Loucy (cell line): ENCODE measurements at regions not wholly inside any gene's neighbourhood (a gene's known extent, or its start where the extent isn't known, plus 50 kb on each side); places are given as distances from the start of the nearest gene placed in this dataset.

Source experiments
- CTCF ChIP-seq: fragments of 200-600 bp; sonication (generic); conservative IDR thresholded peaks from 2 replicates; pipeline ENCODE4 v1.5.1; 2014; ENCODE audit warnings: mild to moderate bottlenecking, antibody characterized with exemption, low read length
- EZH2phosphoT487 ChIP-seq: fragments of 200-600 bp; IDR thresholded peaks from 2 replicates; pipeline ENCODE4 v1.6.1; 2018; ENCODE audit warnings: antibody characterized with exemption, mild to moderate bottlenecking, moderate library complexity, borderline replicate concordance

GRCh38 chr13:111042661-111043226 is 72.4 kb upstream of the ARHGEF7 start:
- TF ChIP-seq CTCF (no peak), EZH2phosphoT487 (no peak)
